WTC11 (cell line): ENCODE measurements at regions not wholly inside any gene's neighbourhood (a gene's known extent, or its start where the extent isn't known, plus 50 kb on each side); places are given as distances from the start of the nearest gene placed in this dataset.

Experiments used
- CBFB ChIP-seq: sonication (generic); formaldehyde crosslinking; IDR thresholded peaks from 2 replicates; pipeline ENCODE4 v1.8.1; 2022; ENCODE audit warnings: mild to moderate bottlenecking, low read depth, missing genetic modification reagents
- ELF4 ChIP-seq: sonication (generic); formaldehyde crosslinking; IDR thresholded peaks from 2 replicates; pipeline ENCODE4 v1.8.1; 2022; ENCODE audit warnings: low read depth, mild to moderate bottlenecking, moderate library complexity, missing genetic modification reagents
- PREB ChIP-seq: sonication (generic); formaldehyde crosslinking; IDR thresholded peaks from 2 replicates; pipeline ENCODE4 v1.8.1; 2022; ENCODE audit warnings: mild to moderate bottlenecking, missing genetic modification reagents, moderate library complexity, borderline replicate concordance
- ZBTB21 ChIP-seq: sonication (generic); formaldehyde crosslinking; IDR thresholded peaks from 2 replicates; pipeline ENCODE4 v1.8.1; 2023; ENCODE audit warnings: mild to moderate bottlenecking, missing genetic modification reagents, borderline replicate concordance
- ZNF512 ChIP-seq: sonication (generic); formaldehyde crosslinking; IDR thresholded peaks from 2 replicates; pipeline ENCODE4 v1.8.1; 2022; ENCODE audit warnings: missing genetic modification reagents, borderline replicate concordance
- TF ChIP-seq, protein P1 (sequence below): fragments of 200-600 bp; IDR thresholded peaks from 2 replicates; pipeline ENCODE4 v1.8.0; 2022; ENCODE audit warnings: antibody characterized with exemption
- TF ChIP-seq, protein P2 (sequence below): sonication (generic); formaldehyde crosslinking; IDR thresholded peaks from 2 replicates; pipeline ENCODE4 v1.8.0; 2023; ENCODE audit warnings: missing genetic modification reagents, mild to moderate bottlenecking, borderline replicate concordance
- TF ChIP-seq, protein P3 (sequence below): sonication (generic); formaldehyde crosslinking; IDR thresholded peaks from 2 replicates; pipeline ENCODE4 v1.8.1; 2023; ENCODE audit warnings: mild to moderate bottlenecking, missing genetic modification reagents
- TF ChIP-seq, protein P4 (sequence below): sonication (generic); formaldehyde crosslinking; IDR thresholded peaks from 2 replicates; pipeline ENCODE4 v1.8.0; 2022; ENCODE audit warnings: mild to moderate bottlenecking, missing genetic modification reagents

DNA sequence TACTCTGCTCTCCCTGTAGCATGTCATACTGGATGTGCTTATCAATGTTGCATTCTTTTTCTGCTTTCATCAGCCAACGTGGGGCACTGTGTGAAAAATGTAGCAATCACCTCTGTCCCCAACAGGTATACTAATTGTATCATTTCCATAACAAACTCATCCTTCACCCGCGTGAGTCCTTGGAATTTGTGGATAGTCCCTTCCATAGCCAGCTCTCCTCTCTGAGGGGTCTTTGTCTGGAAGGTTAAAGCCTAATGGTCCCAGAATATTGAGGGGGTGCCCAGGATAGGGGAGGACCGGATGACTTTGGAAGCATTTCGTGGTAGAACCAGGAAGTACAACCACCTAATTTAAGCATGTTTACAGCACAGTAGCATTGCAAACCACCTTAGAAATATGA is 124.6 kb downstream of the FOXB1 start:
- TF ChIP-seq, protein P1, sequence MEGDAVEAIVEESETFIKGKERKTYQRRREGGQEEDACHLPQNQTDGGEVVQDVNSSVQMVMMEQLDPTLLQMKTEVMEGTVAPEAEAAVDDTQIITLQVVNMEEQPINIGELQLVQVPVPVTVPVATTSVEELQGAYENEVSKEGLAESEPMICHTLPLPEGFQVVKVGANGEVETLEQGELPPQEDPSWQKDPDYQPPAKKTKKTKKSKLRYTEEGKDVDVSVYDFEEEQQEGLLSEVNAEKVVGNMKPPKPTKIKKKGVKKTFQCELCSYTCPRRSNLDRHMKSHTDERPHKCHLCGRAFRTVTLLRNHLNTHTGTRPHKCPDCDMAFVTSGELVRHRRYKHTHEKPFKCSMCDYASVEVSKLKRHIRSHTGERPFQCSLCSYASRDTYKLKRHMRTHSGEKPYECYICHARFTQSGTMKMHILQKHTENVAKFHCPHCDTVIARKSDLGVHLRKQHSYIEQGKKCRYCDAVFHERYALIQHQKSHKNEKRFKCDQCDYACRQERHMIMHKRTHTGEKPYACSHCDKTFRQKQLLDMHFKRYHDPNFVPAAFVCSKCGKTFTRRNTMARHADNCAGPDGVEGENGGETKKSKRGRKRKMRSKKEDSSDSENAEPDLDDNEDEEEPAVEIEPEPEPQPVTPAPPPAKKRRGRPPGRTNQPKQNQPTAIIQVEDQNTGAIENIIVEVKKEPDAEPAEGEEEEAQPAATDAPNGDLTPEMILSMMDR: no peak
- TF ChIP-seq ELF4 (CRISPR knock-in tag): no peak
- TF ChIP-seq, protein P2, sequence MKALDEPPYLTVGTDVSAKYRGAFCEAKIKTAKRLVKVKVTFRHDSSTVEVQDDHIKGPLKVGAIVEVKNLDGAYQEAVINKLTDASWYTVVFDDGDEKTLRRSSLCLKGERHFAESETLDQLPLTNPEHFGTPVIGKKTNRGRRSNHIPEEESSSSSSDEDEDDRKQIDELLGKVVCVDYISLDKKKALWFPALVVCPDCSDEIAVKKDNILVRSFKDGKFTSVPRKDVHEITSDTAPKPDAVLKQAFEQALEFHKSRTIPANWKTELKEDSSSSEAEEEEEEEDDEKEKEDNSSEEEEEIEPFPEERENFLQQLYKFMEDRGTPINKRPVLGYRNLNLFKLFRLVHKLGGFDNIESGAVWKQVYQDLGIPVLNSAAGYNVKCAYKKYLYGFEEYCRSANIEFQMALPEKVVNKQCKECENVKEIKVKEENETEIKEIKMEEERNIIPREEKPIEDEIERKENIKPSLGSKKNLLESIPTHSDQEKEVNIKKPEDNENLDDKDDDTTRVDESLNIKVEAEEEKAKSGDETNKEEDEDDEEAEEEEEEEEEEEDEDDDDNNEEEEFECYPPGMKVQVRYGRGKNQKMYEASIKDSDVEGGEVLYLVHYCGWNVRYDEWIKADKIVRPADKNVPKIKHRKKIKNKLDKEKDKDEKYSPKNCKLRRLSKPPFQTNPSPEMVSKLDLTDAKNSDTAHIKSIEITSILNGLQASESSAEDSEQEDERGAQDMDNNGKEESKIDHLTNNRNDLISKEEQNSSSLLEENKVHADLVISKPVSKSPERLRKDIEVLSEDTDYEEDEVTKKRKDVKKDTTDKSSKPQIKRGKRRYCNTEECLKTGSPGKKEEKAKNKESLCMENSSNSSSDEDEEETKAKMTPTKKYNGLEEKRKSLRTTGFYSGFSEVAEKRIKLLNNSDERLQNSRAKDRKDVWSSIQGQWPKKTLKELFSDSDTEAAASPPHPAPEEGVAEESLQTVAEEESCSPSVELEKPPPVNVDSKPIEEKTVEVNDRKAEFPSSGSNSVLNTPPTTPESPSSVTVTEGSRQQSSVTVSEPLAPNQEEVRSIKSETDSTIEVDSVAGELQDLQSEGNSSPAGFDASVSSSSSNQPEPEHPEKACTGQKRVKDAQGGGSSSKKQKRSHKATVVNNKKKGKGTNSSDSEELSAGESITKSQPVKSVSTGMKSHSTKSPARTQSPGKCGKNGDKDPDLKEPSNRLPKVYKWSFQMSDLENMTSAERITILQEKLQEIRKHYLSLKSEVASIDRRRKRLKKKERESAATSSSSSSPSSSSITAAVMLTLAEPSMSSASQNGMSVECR (CRISPR knock-in tag): no peak
- no peak for TF ChIP-seq CBFB (CRISPR knock-in tag)
- TF ChIP-seq, protein P3, sequence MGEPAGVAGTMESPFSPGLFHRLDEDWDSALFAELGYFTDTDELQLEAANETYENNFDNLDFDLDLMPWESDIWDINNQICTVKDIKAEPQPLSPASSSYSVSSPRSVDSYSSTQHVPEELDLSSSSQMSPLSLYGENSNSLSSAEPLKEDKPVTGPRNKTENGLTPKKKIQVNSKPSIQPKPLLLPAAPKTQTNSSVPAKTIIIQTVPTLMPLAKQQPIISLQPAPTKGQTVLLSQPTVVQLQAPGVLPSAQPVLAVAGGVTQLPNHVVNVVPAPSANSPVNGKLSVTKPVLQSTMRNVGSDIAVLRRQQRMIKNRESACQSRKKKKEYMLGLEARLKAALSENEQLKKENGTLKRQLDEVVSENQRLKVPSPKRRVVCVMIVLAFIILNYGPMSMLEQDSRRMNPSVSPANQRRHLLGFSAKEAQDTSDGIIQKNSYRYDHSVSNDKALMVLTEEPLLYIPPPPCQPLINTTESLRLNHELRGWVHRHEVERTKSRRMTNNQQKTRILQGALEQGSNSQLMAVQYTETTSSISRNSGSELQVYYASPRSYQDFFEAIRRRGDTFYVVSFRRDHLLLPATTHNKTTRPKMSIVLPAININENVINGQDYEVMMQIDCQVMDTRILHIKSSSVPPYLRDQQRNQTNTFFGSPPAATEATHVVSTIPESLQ (CRISPR knock-in tag): no peak
- no peak for TF ChIP-seq ZNF512 (CRISPR knock-in tag)
- TF ChIP-seq PREB (CRISPR knock-in tag): no peak
- TF ChIP-seq, protein P4, sequence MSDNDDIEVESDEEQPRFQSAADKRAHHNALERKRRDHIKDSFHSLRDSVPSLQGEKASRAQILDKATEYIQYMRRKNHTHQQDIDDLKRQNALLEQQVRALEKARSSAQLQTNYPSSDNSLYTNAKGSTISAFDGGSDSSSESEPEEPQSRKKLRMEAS (CRISPR knock-in tag): no peak
- TF ChIP-seq ZBTB21 (CRISPR knock-in tag): no peak
